WTC11 (cell line): ENCODE measurements at regions not wholly inside any gene's neighbourhood (a gene's known extent, or its start where the extent isn't known, plus 50 kb on each side); places are given as distances from the start of the nearest gene placed in this dataset.
A peak's percentile ranks its signal among the peaks of the same experiment; 100 is the strongest.

Experiments used
- ATAC-seq: fragments of 200-7000 bp; cut with Tn5 transposase; 2 replicates; pipeline ENCODE4 v1.10.0; 2021; ENCODE audit warnings: mild to moderate bottlenecking, moderate library complexity
- CTCF ChIA-PET: fragments of 300-600 bp; sonication (Branson Sonifier 250); formaldehyde crosslinking; loops from one replicate; lab custom pipeline; 2021; ENCODE audit warnings: antibody characterized with exemption; lab: Charles Lee
- POLR2A ChIA-PET: fragments of 350-600 bp; sonication (Branson Sonifier 250); formaldehyde crosslinking; loops from one replicate; lab custom pipeline; 2021; ENCODE audit warnings: antibody characterized with exemption; lab: Charles Lee
- DNase-seq: peaks from one replicate; pipeline ENCODE4 v3.0.0; 2021; ENCODE audit warnings: low spot score
- H3K27ac Mint-ChIP-seq: 2 replicates; pipeline ENCODE4 v1.8.0; 2021; ENCODE audit warnings: mixed read lengths
- H3K27me3 Mint-ChIP-seq: 2 replicates; pipeline ENCODE4 v1.8.0; 2021; ENCODE audit warnings: low read depth, mild to moderate bottlenecking, moderate library complexity, mixed read lengths
- H3K36me3 Mint-ChIP-seq: 2 replicates; pipeline ENCODE4 v1.8.0; 2021; ENCODE audit warnings: mixed read lengths
- H3K4me1 Mint-ChIP-seq: 2 replicates; pipeline ENCODE4 v1.8.0; 2022; ENCODE audit warnings: mixed read lengths
- H3K4me3 Mint-ChIP-seq: 2 replicates; pipeline ENCODE4 v1.8.0; 2021; ENCODE audit warnings: mild to moderate bottlenecking, moderate library complexity, mixed read lengths
- H3K9me3 Mint-ChIP-seq: 2 replicates; pipeline ENCODE4 v1.8.0; 2021; ENCODE audit warnings: mixed read lengths
- CREM ChIP-seq: sonication (generic); formaldehyde crosslinking; IDR thresholded peaks from 2 replicates; pipeline ENCODE4 v1.8.1; 2022; ENCODE audit warnings: mild to moderate bottlenecking, missing genetic modification reagents, moderate library complexity
- CTCF ChIP-seq: fragments of 200-600 bp; IDR thresholded peaks from 2 replicates; pipeline ENCODE4 v1.8.0; 2022; ENCODE audit warnings: antibody characterized with exemption
- E2F1 ChIP-seq: sonication (generic); formaldehyde crosslinking; IDR thresholded peaks from 2 replicates; pipeline ENCODE4 v1.8.0; 2022; ENCODE audit warnings: mild to moderate bottlenecking, missing genetic modification reagents
- ETV6 ChIP-seq: sonication (generic); formaldehyde crosslinking; IDR thresholded peaks from 2 replicates; pipeline ENCODE4 v1.8.1; 2022; ENCODE audit warnings: mild to moderate bottlenecking, missing genetic modification reagents
- FOXP4 ChIP-seq: sonication (generic); formaldehyde crosslinking; IDR thresholded peaks from 2 replicates; pipeline ENCODE4 v1.8.0; 2022; ENCODE audit warnings: mild to moderate bottlenecking, missing genetic modification reagents
- GRHL2 ChIP-seq: fragments of 250-450 bp; sonication (Bioruptor Pico); IDR thresholded peaks from 2 replicates; pipeline ENCODE4 v1.8.0; 2022; ENCODE audit warnings: mild to moderate bottlenecking, moderate library complexity; ENCODE audit not compliant: insufficient replicate concordance, severe bottlenecking
- NFYB ChIP-seq: sonication (generic); formaldehyde crosslinking; conservative IDR thresholded peaks from 2 replicates; pipeline ENCODE4 v1.8.0; 2022; ENCODE audit warnings: low read depth, missing genetic modification reagents
- PREB ChIP-seq: sonication (generic); formaldehyde crosslinking; IDR thresholded peaks from 2 replicates; pipeline ENCODE4 v1.8.1; 2022; ENCODE audit warnings: mild to moderate bottlenecking, missing genetic modification reagents, moderate library complexity, borderline replicate concordance
- PRRX2 ChIP-seq: fragments of 250-450 bp; sonication (Bioruptor Pico); IDR thresholded peaks from 2 replicates; pipeline ENCODE4 v1.8.0; 2021; ENCODE audit warnings: mild to moderate bottlenecking
- TEAD1 ChIP-seq: sonication (generic); formaldehyde crosslinking; IDR thresholded peaks from 2 replicates; pipeline ENCODE4 v1.8.0; 2022; ENCODE audit warnings: mild to moderate bottlenecking, missing genetic modification reagents
- TEAD4 ChIP-seq: sonication (generic); formaldehyde crosslinking; IDR thresholded peaks from 2 replicates; pipeline ENCODE4 v1.8.0; 2022; ENCODE audit warnings: mild to moderate bottlenecking, missing genetic modification reagents
- TP53 ChIP-seq: sonication (generic); formaldehyde crosslinking; IDR thresholded peaks from 2 replicates; pipeline ENCODE4 v1.8.1; 2023; ENCODE audit warnings: mild to moderate bottlenecking, missing genetic modification reagents
- ZBTB43 ChIP-seq: sonication (generic); formaldehyde crosslinking; IDR thresholded peaks from 2 replicates; pipeline ENCODE4 v1.8.1; 2023; ENCODE audit warnings: mild to moderate bottlenecking, missing genetic modification reagents
- ZNF263 ChIP-seq: sonication (generic); formaldehyde crosslinking; IDR thresholded peaks from 2 replicates; pipeline ENCODE4 v1.8.1; 2022; ENCODE audit warnings: low read depth, mild to moderate bottlenecking, moderate library complexity, missing genetic modification reagents
- ZNF396 ChIP-seq: fragments of 250-450 bp; sonication (Bioruptor Pico); IDR thresholded peaks from 2 replicates; pipeline ENCODE4 v1.8.0; 2021; ENCODE audit warnings: mild to moderate bottlenecking, moderate library complexity, borderline replicate concordance
- ZNF416 ChIP-seq: fragments of 250-450 bp; sonication (Bioruptor Pico); IDR thresholded peaks from 2 replicates; pipeline ENCODE4 v1.9.0; 2021; ENCODE audit warnings: mild to moderate bottlenecking, inconsistent platforms
- ZNF423 ChIP-seq: fragments of 250-450 bp; sonication (Bioruptor Pico); IDR thresholded peaks from 2 replicates; pipeline ENCODE4 v2.1.2; 2022; ENCODE audit warnings: mild to moderate bottlenecking, moderate library complexity
- ZNF532 ChIP-seq: fragments of 250-450 bp; sonication (Bioruptor Pico); IDR thresholded peaks from 2 replicates; pipeline ENCODE4 v1.9.0; 2021; ENCODE audit warnings: mild to moderate bottlenecking, borderline replicate concordance

- POLR2A ChIA-PET: no interaction called here
- CTCF ChIA-PET: no interaction called here
- no peaks in the 10 kb centered on the region for H3K36me3 Mint-ChIP-seq
- no peak for TF ChIP-seq ZNF263 (CRISPR knock-in tag)
- DNase-seq (no peak), ATAC-seq (no peak)
- no peaks in the 10 kb centered on the region for H3K9me3 Mint-ChIP-seq
- no peaks in the 10 kb centered on the region for H3K27me3 Mint-ChIP-seq
- no peak overlapping the region for H3K27ac Mint-ChIP-seq
- H3K4me1 Mint-ChIP-seq: peaks cover under 1% of the 10 kb centered on the region
- H3K4me3 Mint-ChIP-seq: no peak overlapping the region
These were observed 427.2 kb downstream of the RFPL4B start for GRCh38 chr6:112774319-112774718.

- Mint-ChIP-seq H3K4me1 (peaks cover 16% of the 10 kb centered on the region), H3K4me3 (no peak overlapping the region)
These were observed 433.5 kb downstream of the RFPL4B start for GRCh38 chr6:112780498-112781096.

GRCh38 chr6:112781241-112781640 lies 434.1 kb downstream of the RFPL4B start:
- CTCF ChIA-PET: no interaction called here

More at GRCh38 chr6:112780498-112781096, 433.5 kb downstream of the RFPL4B start:
- Mint-ChIP-seq H3K36me3 (no peaks in the 10 kb centered on the region), H3K27me3 (no peaks in the 10 kb centered on the region), H3K27ac (no peak overlapping the region), H3K9me3 (no peaks in the 10 kb centered on the region)
- ChIA-PET CTCF (no interaction called here), POLR2A (no interaction called here)
- TF ChIP-seq CTCF: peak; percentile 84
- TF ChIP-seq TEAD1 (CRISPR knock-in tag): no peak
- no peak for TF ChIP-seq CREM
- ATAC-seq: peak; percentile 93
- DNase-seq: peak; percentile 73

More at GRCh38 chr6:112781241-112781640, 434.1 kb downstream of the RFPL4B start:
- Mint-ChIP-seq H3K9me3 (no peaks in the 10 kb centered on the region), H3K36me3 (no peaks in the 10 kb centered on the region), H3K27ac (no peak overlapping the region), H3K4me3 (no peak overlapping the region), H3K4me1 (peaks cover 16% of the 10 kb centered on the region), H3K27me3 (no peaks in the 10 kb centered on the region)
- POLR2A ChIA-PET: no interaction called here
- no peak for TF ChIP-seq ZNF416
- TF ChIP-seq ZNF532 (CRISPR knock-in tag): no peak
- TF ChIP-seq TEAD1 (CRISPR knock-in tag): no peak
- no peak for TF ChIP-seq TP53 (CRISPR knock-in tag)
- TF ChIP-seq PREB (CRISPR knock-in tag): no peak
- no peak for TF ChIP-seq NFYB
- TF ChIP-seq ZNF396 (CRISPR knock-in tag): no peak
- no peak for TF ChIP-seq ZBTB43 (CRISPR knock-in tag)
- no peak for TF ChIP-seq PRRX2 (CRISPR knock-in tag)
- TF ChIP-seq E2F1: no peak
- no peak for TF ChIP-seq GRHL2 (CRISPR knock-in tag)
- TF ChIP-seq FOXP4: no peak
- TF ChIP-seq TEAD4 (CRISPR knock-in tag): no peak
- TF ChIP-seq ZNF423: no peak
- TF ChIP-seq ETV6 (CRISPR knock-in tag): no peak
- ATAC-seq: no peak
- no peak for DNase-seq
